ENCODE measurements at regions not wholly inside any gene's neighbourhood (a gene's known extent, or its start where the extent isn't known, plus 50 kb on each side); places are given as distances from the start of the nearest gene placed in this dataset.

DNA sequence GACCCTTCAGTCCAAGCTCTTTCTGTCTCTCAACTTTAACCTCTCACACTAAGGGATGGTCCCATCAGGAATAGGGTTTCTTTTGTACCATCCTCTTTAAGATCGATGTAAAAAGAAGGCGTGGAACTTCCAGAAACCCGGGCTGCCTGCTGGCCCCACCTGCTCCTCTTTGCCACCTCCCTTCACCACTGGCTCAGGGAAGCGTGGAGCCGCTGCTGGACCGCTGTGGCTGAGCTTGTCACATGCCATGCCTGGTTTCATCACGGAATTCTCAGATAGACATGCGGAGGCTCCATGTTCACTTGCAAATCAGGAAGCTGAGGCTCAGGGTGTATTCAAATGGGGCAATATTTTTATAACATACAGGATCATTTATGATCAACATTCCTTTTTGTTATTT, 399.7 kb downstream of the BRD1 start:
- DNase-seq, result no peak

DNA sequence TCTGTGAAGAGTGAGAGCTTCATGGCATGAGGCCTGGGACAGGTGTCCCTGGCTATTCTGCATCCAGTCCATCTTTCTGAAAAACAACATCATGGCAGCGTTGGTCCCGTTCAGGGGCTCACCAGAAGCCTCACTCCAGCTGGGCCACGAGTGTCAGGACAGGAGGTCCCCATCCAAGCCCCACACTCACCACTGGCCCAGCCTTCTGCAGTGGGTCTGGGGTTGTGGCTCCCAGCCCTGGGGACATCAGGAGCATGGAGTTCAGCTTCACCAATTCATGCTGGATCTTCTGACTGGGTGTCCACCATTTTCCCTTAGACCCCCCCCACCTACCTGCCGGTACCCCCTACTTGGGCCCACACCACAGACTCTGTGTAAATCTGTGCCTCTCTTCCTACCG, 400.3 kb downstream of the BRD1 start:
- no peak for DNase-seq

DNA sequence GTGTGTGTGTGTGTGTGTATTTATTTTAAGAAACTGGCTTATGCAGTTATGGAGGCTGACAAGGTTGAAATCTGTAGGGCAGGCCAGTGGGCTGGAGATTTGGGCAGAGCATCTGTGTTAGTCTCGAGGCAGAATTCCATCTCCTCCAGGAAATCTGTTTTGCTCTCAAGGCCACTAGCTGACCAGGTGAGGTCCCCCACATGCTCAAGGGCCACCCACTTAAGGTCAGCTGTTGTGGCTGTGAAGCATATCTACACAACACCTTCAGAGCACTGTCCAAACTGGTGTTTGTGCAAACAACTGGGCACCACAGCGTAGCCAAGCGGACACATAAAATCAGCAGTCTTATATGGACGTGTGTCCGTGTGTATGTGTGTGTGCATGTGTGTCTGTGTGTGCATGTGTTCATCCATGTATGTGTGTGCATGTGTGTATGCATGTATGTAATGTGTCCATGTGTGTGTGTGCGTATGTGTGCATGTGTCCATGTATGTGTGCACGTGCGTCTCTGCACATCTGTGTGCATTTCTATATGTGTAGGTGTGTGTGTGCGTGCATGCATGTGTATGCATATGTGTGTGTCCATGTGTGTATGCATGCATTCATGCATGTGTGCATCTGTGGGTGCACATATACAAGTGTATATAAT, 400.9 kb downstream of the BRD1 start:
- DNase-seq, result no peak

DNA sequence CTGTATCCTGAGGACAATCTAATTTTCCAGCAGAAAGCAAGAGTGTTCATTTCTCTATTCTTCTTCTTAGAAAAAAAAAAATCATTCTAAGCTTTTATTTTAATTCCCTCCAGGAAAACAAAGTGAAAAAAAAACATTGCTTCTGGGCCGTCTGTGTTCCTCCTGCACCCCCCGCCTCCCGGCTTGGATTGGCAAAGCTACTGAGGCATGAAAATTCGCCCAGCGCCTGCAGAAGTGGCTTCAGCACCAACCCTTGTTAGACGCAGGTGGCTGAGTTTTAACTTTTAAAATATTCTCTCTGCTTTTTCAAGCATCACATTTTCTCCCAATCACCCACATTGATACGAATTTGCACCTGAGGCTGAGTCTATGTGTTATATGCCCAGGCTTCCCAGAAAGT, 401.6 kb downstream of the BRD1 start:
- DNase-seq, result no peak

DNA sequence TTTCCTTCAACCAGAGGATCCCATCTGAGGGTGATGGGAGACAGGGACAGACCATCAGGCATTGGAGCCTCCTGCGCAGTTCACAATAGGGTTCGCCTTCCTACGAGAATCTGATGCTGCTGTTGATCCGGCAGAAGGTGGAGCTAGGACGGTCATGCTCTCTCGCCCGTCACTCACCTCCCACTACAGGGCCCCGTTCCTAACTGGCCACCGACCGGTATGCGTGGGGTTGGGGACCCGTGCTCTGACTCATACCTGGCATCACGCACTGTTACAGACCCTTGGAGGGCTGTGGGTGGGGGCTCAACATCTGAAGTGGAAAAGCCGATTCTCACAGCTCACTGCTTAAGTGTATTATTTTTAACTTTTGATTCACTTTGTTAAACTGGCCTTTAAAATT, 402.3 kb downstream of the BRD1 start:
- no peak for DNase-seq

DNA sequence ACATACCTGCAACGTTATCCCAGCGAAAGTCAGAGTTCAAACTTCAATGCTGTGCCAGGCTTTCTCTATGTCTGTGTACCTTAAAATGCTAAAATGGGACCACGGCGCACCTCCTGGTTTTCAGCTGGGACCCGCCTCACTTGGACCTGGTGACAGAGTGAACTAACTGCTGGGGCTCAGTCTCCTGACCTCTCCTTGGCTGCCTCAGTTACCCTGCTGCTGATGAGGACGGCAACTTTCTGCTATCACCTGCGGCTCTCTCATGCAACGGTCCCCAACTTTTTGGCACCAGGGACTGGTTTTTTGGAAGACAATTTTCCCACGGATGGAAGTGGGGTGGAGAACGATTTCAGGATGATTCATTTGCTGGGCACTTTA, 402.8 kb downstream of the BRD1 start:
- DNase-seq, result no peak

DNA sequence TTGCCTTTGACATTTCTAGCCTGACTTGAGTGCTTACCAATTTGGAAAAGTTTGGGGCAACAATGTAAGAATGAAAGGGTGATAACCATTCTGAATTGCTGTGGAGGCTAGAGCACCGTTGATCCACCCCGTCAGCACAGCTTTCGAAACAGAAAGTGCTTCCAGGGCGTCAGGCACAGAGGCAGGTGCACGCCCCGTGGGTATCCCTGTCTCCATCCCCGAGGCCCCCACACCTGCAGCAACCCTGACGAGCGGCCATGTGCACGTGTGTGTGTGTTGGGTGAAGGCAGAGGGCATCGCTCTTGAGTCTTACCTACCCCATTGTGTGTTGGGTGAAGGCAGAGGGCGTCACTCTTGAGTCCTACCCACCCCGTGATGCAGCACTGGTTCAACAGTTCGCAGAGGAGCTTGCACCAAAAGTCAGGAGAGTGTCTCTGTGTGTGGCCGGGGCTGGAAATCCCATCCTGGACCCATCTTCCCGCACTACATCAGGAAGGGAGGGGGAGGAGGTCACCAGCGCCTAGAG, 404.5 kb downstream of the BRD1 start:
- no peak for DNase-seq

DNA sequence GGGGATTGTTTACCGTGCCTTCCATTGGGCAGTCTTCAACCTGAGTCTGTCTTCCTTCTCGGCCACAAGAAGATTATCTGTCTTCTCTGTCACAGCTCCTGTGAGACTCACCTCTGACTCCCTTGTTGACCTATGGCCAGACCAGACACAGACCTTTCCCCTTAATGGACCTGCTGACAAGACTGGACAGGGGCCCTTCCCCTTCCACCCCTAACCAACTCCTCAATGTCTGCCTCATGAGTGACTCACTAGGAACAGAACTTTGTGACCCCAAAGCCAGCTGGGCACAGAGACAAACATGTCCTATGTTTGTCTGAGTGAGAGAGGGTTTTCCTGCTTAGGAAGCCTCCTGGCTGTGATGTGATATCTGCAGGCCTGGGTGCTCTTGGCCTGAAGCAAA, 405.0 kb downstream of the BRD1 start:
- no peak for DNase-seq

DNA sequence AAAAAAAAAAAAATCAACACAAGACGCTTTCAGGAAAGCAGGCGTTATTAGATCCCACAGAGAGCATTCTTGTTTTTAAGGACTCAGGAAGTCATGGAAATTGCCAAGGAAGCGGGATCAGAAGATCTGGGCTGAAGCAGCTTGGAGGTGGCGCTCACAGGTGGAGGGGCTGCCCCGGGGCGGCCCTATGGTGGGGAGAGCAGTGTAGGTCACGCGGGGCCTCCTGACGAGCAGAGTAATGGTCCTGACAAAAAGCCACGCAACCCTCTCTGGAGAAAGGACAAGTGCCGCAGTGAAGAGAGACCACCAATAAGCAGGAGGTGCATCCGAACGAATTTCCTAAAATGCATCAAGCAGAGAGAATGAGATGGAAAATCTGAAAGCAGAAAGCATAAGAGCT, 407.0 kb downstream of the BRD1 start:
- no peak for DNase-seq

DNA sequence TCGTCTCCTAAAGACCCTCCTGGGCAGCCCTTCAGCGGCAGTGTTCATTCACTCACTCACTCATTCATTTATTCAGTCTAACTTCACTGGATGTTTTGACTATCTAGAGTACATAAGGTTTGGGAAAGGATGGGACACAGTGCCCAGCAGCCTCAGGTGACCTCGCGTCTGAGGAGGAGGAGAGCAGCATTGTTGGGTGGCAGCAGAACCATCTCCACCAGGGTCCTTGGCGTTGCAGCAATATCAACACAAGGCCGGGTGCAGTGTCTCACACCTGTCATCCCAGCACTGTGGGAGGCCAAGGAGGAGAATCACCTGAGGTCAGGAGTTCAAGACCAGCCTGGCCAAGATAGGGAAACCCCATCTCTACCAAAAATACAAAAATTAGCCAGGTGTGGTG, 408.0 kb downstream of the BRD1 start:
- no peak for DNase-seq

DNA sequence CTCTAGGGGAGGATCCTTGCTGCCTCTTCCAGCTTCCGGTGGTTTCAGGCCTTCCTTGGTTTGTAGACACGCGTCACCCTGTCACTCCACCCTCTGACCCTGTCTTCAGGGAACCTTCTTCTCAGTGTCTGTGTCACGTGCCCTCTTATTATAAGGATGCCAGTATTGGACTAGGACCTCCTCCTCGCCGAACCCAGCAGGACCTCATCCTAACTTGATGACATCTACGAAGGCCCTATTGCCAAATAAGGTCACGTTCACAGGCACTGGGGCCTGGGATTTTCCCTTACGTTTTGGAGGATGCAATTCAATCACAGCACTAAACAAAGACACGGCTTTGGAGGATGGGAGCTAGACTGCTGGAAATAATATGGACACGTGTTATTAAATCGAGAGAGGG, 408.7 kb downstream of the BRD1 start:
- DNase-seq, result no peak

DNA sequence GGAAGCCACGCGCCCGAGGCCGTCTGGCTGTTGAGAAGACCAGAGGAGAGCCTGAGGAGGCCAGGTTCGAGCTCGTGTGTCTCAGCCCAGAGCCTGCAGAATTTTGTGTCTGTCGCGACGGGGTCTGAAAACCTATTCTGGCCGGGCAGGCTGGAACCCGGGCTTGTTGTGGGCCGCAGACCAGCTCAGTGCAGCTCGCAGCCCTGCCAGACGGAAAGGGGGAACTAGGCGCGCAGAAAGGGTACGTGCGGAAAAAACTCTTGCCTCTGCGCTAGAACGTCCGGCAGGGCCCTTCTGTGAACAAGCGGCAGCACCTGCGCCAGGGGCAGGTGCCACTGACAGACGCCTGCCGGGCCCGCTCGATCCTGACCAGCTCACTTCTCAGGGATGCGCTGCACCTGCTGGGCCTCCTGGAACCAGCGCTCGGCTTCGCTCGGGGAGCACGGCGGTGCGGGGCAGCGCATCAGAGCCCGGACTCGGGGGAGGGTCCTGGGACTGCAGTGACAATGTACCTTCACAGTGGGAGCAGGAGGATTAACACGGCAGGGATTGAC, 409.3 kb downstream of the BRD1 start:
- no peak for DNase-seq

DNA sequence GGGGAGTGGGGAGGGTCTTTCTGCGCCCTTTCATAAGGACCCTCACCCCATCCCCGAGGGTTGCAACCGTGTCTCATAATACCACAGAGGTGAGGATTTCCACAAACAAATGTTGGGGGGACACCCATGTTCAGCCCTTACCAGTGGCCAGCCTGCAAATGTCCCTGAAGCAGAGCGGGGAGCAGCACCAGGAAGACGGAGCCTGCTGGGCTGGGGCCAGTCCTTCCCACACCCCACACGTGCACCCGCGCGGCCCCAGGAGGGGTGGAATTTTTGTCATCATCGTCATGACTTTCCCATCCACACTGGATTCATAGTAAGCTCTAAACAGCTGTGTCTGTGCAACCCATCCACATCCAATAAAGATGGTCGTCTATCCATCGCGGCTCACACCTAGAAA, 409.8 kb downstream of the BRD1 start:
- DNase-seq, result no peak

DNA sequence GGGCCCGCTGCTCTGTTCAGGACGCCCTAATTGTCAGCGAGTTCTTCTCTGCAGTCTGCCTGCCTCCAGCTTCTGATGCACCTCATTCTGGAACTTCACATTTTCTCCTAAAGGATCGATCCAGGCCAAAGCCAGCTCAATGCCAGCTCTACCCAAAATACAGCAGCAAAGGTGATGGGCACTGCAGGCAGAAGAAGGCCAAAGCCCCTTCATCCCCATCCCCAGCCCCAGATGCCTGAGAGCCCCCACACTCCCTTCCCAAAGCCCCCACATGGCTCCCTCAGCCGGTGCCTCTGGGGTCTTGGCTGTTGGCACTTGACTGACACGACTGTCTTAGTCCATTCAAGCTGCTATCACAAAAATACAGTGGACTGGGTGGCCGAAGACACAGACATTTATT, 410.3 kb downstream of the BRD1 start:
- DNase-seq, result no peak

DNA sequence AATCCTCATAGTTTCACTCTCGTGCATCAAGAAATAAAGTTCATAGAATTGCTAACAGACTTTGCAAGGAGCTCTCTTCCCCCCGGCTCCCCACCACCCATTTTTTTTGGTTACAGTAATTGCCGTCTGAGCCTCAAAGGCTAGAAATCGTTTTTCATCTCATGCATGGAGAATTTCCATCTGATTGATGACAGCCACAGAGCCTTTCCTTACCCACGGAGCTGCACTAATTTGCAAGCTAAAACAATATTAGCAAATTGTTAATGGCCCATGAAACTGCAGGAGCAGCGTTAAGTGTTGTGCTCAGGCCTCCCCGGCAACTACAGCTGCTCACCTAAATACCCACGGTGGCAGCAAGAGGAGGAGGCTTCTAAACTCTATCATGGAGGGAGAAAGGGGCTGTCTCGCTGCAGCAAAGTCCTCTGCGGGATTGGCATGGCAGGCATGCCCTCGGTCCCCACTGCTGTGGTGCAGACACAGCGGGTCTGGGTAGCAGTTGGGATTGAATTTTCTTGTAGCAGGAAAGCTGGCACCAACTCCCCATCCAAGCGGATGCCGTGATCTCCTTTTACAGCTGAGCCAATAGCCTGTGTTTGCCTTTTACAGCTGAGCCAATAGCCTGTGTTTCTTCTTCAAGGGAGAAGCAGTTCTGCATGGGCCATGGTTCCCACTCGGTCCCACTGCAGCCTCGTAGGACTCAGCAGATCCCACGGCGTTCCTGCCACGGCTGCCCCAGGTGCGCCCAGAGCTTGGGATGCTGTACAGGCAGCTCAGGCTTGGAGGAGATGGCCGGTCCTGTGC, 412.3 kb downstream of the BRD1 start:
- DNase-seq, result no peak

DNA sequence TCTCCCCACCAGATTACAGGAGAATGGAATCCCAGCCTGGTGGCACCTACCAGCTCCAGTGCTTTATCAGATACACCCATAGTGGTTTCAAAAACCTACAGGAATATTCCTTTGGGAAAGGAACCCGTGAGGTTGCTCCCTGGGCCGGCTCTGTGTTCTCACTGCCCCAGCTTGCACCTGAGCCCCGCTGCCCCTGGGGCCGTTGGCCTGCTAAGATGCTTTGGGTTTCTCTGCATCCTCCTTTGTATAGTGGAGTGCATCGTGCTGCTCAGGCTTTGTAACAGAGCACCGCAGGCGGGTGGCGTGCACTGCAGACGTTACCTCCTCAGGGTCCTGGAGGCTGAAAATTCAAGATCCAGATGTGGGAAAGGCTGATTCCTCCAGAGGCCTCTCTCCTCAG, 414.1 kb downstream of the BRD1 start:
- no peak for DNase-seq

DNA sequence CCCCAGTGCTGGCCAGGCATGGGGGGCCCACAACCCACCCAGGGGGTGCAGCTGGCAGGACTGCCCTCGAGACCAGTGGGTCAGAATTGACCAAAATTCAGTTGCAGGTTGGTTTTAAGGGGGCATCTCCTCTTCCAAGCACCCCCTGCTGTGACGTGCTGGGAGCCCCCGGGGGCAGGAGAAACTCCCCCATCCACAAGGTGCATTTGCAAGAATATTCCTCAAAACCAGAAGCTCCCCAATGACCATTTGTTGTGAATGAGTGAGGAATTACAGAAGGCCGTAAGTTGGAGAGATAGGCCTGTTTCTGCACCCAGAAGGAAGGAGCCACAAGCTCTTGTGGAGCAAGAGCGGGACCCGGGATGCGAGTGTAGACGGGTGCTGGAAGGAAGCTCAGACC, 414.5 kb downstream of the BRD1 start:
- DNase-seq, result no peak

DNA sequence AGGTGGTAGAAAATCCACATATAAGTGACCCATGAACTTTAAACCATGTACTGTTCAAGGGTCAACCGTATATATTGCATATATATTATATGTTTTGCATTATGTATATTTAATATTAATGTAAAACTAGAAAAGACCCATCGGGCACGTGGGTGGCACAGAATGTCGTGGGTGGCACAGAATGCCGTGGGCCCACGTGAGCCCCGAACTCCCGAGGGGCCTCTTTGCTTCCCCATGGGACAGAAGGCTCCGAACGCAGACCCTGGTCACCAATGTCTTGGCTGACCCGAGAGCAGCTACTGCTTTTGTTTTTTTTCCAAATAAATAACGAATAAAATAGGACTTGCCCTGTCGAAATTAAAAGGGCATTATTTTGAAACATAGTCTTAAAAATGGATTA, 415.4 kb downstream of the BRD1 start:
- DNase-seq, result no peak

DNA sequence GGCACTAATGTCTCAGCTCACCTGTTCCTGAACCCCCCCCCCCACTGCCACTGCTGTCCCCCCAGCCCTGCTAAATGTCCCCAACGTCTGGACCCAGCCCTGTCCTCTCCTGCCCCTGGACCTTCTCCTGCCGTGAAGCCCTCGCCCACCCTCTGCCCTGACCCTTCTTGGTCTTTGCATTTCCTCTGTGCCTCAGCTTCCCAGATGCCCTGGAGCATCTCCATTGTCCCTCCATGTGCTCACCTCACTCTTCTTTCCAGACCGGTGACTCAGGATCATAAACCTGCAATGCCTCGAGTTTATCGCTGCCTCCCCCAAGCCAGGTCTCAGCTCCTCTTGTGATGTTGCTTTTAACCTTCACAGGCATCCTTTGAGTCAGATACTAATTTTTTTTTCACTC, 416.4 kb downstream of the BRD1 start:
- DNase-seq, result no peak

DNA sequence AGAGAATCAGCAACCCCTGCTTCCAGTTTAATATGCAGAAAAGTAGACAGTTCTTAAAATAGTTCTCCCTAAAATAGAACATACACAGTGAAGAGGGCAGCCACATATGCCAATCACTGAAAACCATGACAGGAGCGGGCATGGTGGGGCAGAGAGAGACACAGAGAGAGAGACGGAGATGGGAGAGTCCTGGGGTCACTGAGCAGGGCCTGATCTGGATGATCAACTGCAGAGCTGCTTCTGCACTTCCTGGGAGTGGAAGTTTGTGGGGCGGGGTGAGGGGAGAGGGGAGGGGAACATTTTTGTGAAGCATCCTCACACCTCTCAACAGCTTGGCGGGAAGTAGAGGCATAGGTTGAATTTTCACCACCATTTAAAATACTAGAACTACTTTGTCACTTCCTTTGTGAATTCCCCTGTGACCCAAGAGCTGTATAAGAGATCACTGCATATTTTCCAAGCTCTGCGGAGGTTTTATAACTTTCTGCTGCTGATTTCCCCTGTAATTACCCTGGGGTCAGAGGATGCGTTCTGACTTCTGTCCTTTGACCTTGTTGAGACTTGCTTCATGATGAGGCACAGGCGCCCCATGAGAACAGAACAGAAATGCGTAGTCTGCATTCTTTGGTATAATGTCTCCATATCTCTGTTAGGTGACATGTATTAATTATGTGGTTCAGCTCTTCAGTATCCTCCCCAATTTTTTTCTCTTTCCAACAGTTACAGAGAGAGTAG, 419.4 kb downstream of the BRD1 start:
- DNase-seq, result no peak

DNA sequence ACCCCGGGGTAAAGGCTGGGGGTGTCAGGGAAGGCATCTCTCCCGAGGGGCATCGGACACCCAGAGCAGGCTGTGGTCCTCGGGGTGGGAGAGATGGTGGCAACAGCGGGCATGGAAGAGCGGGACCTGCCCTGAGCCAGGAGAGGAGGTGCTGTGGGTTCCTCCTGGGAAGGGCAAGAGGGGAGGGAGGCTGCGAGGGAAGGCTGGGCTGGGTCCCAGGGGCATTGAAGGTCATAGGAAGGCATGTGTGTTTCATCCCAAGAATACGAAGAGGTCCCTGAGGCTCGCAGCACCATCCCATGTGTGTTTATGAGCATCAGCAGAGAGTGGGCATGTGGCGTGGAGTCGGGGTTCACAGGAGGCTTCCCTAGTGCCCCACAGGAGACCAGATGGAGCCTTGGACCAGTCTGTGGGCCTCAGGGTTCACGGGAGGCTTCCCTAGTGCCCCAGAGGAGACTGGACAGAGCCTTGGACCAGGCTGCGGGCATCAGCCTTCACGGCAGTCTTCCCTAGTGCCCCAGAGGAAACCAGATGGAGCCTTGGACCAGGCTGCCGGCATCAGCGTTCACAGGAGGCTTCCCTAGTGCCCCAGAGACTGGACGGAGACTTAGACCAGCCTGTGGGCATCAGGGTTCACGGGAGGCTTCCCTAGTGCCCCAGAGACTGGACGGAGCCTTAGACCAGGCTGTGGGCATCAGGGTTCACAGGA, 420.6 kb downstream of the BRD1 start:
- DNase-seq, result no peak

DNA sequence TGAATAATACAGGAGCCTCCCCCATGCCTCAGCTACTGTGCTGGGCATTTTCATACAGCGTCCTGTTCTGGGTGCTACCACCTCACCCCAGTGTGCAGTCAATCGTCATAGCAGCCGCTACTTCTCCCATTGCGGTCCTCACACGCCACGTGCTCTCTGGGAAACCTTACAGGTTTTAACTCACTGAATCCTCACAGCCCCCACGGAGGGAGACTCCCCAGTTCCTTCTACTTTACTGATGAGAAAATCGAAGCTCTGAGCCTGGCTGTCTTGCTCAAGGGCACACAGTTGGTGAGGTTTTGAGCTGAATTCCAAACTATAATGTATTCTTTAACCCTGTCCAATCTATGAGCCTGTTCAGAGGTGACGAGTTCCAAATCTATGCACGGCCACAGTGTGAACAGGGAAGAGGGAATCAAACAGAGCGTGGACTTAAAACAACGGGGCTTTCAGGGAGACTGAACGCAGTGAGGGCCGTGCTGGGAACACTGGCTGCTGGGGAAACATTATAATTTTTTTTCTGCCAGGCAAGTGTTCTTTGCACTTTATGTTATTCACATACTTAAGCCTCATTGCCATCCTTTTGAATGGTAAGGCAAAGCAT, 421.5 kb downstream of the BRD1 start:
- DNase-seq, result no peak

DNA sequence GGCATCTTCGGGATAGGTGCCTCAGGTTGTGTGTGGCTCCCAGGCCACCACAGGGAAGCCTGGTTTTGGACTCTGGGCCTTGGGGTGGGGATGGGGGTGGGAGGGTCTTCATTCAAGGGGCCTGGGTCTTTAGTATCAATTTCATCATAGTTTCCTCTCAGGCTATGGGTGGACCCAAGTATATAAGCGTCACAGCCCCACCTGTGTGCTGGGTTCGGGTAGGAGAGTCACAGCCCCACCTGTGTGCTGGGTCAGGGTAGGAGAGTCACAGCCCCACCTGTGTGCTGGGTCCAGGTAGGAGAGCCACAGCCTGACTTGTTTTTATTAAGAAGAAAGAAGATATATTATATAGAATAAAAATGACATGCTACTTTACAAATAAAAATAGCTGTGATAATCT, 422.1 kb downstream of the BRD1 start:
- no peak for DNase-seq

Measured in SW 1271 (cell line).